Ishikawa (cell line): ENCODE measurements at regions not wholly inside any gene's neighbourhood (a gene's known extent, or its start where the extent isn't known, plus 50 kb on each side); places are given as distances from the start of the nearest gene placed in this dataset.

Source experiments
- CEBPB ChIP-seq: IDR thresholded peaks from 2 replicates; pipeline ENCODE4 v1.6.1; 2012
- CREB1 ChIP-seq: IDR thresholded peaks from 2 replicates; pipeline ENCODE4 v1.6.1; 2012; ENCODE audit warnings: low read depth
- EGR1 ChIP-seq: IDR thresholded peaks from 2 replicates; pipeline ENCODE4 v1.6.1; 2012
- EP300 ChIP-seq: IDR thresholded peaks from 2 replicates; pipeline ENCODE4 v1.6.1; 2012; ENCODE audit warnings: borderline replicate concordance
- FOXM1 ChIP-seq: IDR thresholded peaks from 2 replicates; pipeline ENCODE4 v1.6.1; 2012; ENCODE audit warnings: low read depth, borderline replicate concordance
- MAX ChIP-seq: IDR thresholded peaks from 2 replicates; pipeline ENCODE4 v1.6.1; 2012
- NFIC ChIP-seq: IDR thresholded peaks from 2 replicates; pipeline ENCODE4 v1.6.1; 2012
- RAD21 ChIP-seq: IDR thresholded peaks from 2 replicates; pipeline ENCODE4 v1.6.1; 2012; ENCODE audit warnings: low read depth
- REST ChIP-seq: IDR thresholded peaks from 2 replicates; pipeline ENCODE4 v1.6.1; 2012; ENCODE audit warnings: low read depth, mild to moderate bottlenecking
- TAF1 ChIP-seq: IDR thresholded peaks from 2 replicates; pipeline ENCODE4 v1.6.1; 2012; ENCODE audit warnings: low read depth, mild to moderate bottlenecking
- TCF12 ChIP-seq: IDR thresholded peaks from 2 replicates; pipeline ENCODE4 v1.6.1; 2012; ENCODE audit warnings: low read depth
- USF1 ChIP-seq: IDR thresholded peaks from 2 replicates; pipeline ENCODE4 v1.6.1; 2012
- YY1 ChIP-seq: IDR thresholded peaks from 2 replicates; pipeline ENCODE4 v1.6.1; 2012; ENCODE audit warnings: low read depth
- ZBTB7A ChIP-seq: IDR thresholded peaks from 2 replicates; pipeline ENCODE4 v1.6.1; 2012; ENCODE audit warnings: low read depth

GRCh38 chr15:39338251-39338650 is 242.6 kb upstream of the THBS1 start:
- no peak for TF ChIP-seq MAX
- no peak for TF ChIP-seq TCF12
- no peak for TF ChIP-seq REST
- TF ChIP-seq EP300: no peak
- TF ChIP-seq ZBTB7A: no peak
- no peak for TF ChIP-seq YY1
- no peak for TF ChIP-seq FOXM1
- TF ChIP-seq CEBPB: no peak
- TF ChIP-seq TAF1: no peak
- no peak for TF ChIP-seq EGR1
- no peak for TF ChIP-seq USF1
- no peak for TF ChIP-seq RAD21
- TF ChIP-seq CREB1: no peak
- no peak for TF ChIP-seq NFIC
